Suprapubic skin (tissue), 4 donors: ENCODE measurements at regions not wholly inside any gene's neighbourhood (a gene's known extent, or its start where the extent isn't known, plus 50 kb on each side); places are given as distances from the start of the nearest gene placed in this dataset.

Experiments
- DNase-seq, 2 donors: peaks; one replicate each; pipeline ENCODE4 v3.0.0-alpha.2; 2019; ENCODE audit warnings: low spot score in 2 of 2
- H3K27ac ChIP-seq: fragments of 200-600 bp; sonication (generic); one replicate; pipeline ENCODE4 v1.5.1; 2019
- H3K27me3 ChIP-seq: fragments of 200-600 bp; sonication (generic); one replicate; pipeline ENCODE4 v1.5.1; 2019
- H3K36me3 ChIP-seq: fragments of 200-600 bp; sonication (generic); one replicate; pipeline ENCODE4 v1.5.1; 2019
- H3K4me1 ChIP-seq: fragments of 200-600 bp; sonication (generic); one replicate; pipeline ENCODE4 v1.5.1; 2019
- H3K4me3 ChIP-seq: fragments of 200-600 bp; sonication (generic); one replicate; pipeline ENCODE4 v1.5.1; 2019; ENCODE audit warnings: mild to moderate bottlenecking
- H3K9me3 ChIP-seq: fragments of 200-600 bp; sonication (generic); one replicate; pipeline ENCODE4 v1.5.1; 2019
- CTCF ChIP-seq, 2 donors: fragments of 200-600 bp in 1 of 2; fragments of 450-650 bp in 1 of 2; sonication (generic) in 1 of 2; IDR thresholded peaks; one replicate each; pipeline ENCODE4 v1.5.1; 2016 to 2019; ENCODE audit warnings: antibody characterized with exemption in 2 of 2, mild to moderate bottlenecking in 1 of 2, moderate library complexity in 1 of 2
- EP300 ChIP-seq: sonication (generic); formaldehyde crosslinking; IDR thresholded peaks from one replicate; pipeline ENCODE4 v1.6.1; 2017; ENCODE audit warnings: antibody characterized with exemption
- POLR2A ChIP-seq, 2 donors: fragments of 450-650 bp; IDR thresholded peaks; one replicate each; pipeline ENCODE4 v1.6.1; 2017; ENCODE audit warnings: antibody characterized with exemption in 2 of 2, mild to moderate bottlenecking in 2 of 2, moderate library complexity in 2 of 2
- POLR2AphosphoS5 ChIP-seq, 3 donors: sonication (generic); formaldehyde crosslinking; IDR thresholded peaks; one replicate each; pipeline ENCODE4 v1.6.1; 2017; ENCODE audit warnings: antibody characterized with exemption in 3 of 3
- WGBS: methylation state at CpG from one replicate; pipeline ENCODE4 v1.1.5; 2018; 5-methylcytosine and 5-hydroxymethylcytosine counted together

- 89% methylated on average over 3 of the region's 3 CpGs for WGBS
- Histone ChIP-seq H3K9me3 (no peaks in the 10 kb centered on the region), H3K4me1 (no peaks in the 10 kb centered on the region), H3K27ac (no peak overlapping the region), H3K27me3 (peaks cover 3% of the 10 kb centered on the region), H3K36me3 (no peaks in the 10 kb centered on the region), H3K4me3 (no peak overlapping the region)
- no peak for DNase-seq
- TF ChIP-seq POLR2A (IDR thresholded peaks at IDR 0.05) (no peak), EP300 (no peak), POLR2AphosphoS5 (IDR thresholded peaks at IDR 0.05) (no peak), CTCF (IDR thresholded peaks at IDR 0.05) (no peak)
These were observed 363.5 kb downstream of the PTPRU start for GRCh38 chr1:29599826-29600225.

- 80% methylated on average over 5 of the region's 5 CpGs for WGBS
- Histone ChIP-seq H3K36me3 (no peaks in the 10 kb centered on the region), H3K27me3 (peaks cover 3% of the 10 kb centered on the region), H3K9me3 (no peaks in the 10 kb centered on the region), H3K4me1 (no peaks in the 10 kb centered on the region), H3K27ac (no peak overlapping the region), H3K4me3 (no peak overlapping the region)
- no peak for TF ChIP-seq POLR2AphosphoS5 (IDR thresholded peaks at IDR 0.05)
- no peak for TF ChIP-seq CTCF (IDR thresholded peaks at IDR 0.05)
- no peak for TF ChIP-seq POLR2A (IDR thresholded peaks at IDR 0.05)
- no peak for TF ChIP-seq EP300
- DNase-seq = no peak
These were observed 362.7 kb downstream of the PTPRU start for GRCh38 chr1:29599071-29599470.

- H3K27ac ChIP-seq = no peak overlapping the region
- 83% methylated on average over 5 of the region's 5 CpGs for WGBS
- peaks cover 3% of the 10 kb centered on the region for H3K27me3 ChIP-seq
- no peaks in the 10 kb centered on the region for H3K4me1 ChIP-seq
- no peak overlapping the region for H3K4me3 ChIP-seq
- no peak for DNase-seq
- H3K9me3 ChIP-seq = no peaks in the 10 kb centered on the region
- H3K36me3 ChIP-seq = no peaks in the 10 kb centered on the region
- TF ChIP-seq CTCF (IDR thresholded peaks at IDR 0.05) (no peak), POLR2A (IDR thresholded peaks at IDR 0.05) (no peak), EP300 (no peak), POLR2AphosphoS5 (IDR thresholded peaks at IDR 0.05) (no peak)
These were observed 361.5 kb downstream of the PTPRU start for GRCh38 chr1:29597861-29598260.

GRCh38 chr1:29593601-29594382 lies 357.5 kb downstream of the PTPRU start:
- H3K4me3 ChIP-seq = no peak overlapping the region
- H3K27ac ChIP-seq = no peak overlapping the region
- no peaks in the 10 kb centered on the region for H3K9me3 ChIP-seq
- H3K36me3 ChIP-seq = no peaks in the 10 kb centered on the region
- peaks cover 13% of the 10 kb centered on the region for H3K27me3 ChIP-seq
- H3K4me1 ChIP-seq = no peaks in the 10 kb centered on the region
- no peak for DNase-seq
- TF ChIP-seq CTCF (IDR thresholded peaks at IDR 0.05) = no peak
- no peak for TF ChIP-seq POLR2AphosphoS5 (IDR thresholded peaks at IDR 0.05)
- no peak for TF ChIP-seq EP300
- no peak for TF ChIP-seq POLR2A (IDR thresholded peaks at IDR 0.05)
- 75% methylated on average over 4 of the region's 4 CpGs for WGBS

GRCh38 chr1:29592731-29593130 lies 356.4 kb downstream of the PTPRU start:
- no peaks in the 10 kb centered on the region for H3K4me1 ChIP-seq
- no peak overlapping the region for H3K27ac ChIP-seq
- no peaks in the 10 kb centered on the region for H3K36me3 ChIP-seq
- TF ChIP-seq CTCF (IDR thresholded peaks at IDR 0.05) (no peak), EP300 (no peak), POLR2A (IDR thresholded peaks at IDR 0.05) (no peak), POLR2AphosphoS5 (IDR thresholded peaks at IDR 0.05) (no peak)
- DNase-seq = no peak
- H3K4me3 ChIP-seq = no peak overlapping the region
- 53% methylated on average over 2 of the region's 5 CpGs for WGBS
- H3K9me3 ChIP-seq = no peaks in the 10 kb centered on the region
- peaks cover 13% of the 10 kb centered on the region for H3K27me3 ChIP-seq
